Breast epithelium (tissue), 4 donors: ENCODE measurements at regions not wholly inside any gene's neighbourhood (a gene's known extent, or its start where the extent isn't known, plus 50 kb on each side); places are given as distances from the start of the nearest gene placed in this dataset.

ENCODE experiments used
- DNase-seq, 2 donors: peaks; one replicate each; pipeline ENCODE4 v3.0.0-alpha.2; 2019; ENCODE audit warnings: low spot score in 2 of 2
- H3K27ac ChIP-seq, 2 donors: fragments of 200-600 bp; sonication (generic) in 1 of 2; one replicate each; pipeline ENCODE4 v1.5.1; 2016 to 2019; ENCODE audit warnings: mild to moderate bottlenecking in 1 of 2
- H3K27me3 ChIP-seq, 2 donors: fragments of 200-600 bp; sonication (generic) in 1 of 2; one replicate each; pipeline versions ENCODE4 v1.5.1 to v1.6.0; 2017 to 2019; ENCODE audit warnings: control low read depth in 1 of 2, mild to moderate bottlenecking in 1 of 2
- H3K36me3 ChIP-seq: fragments of 200-600 bp; one replicate; pipeline ENCODE4 v1.5.1; 2019
- H3K4me1 ChIP-seq, 2 donors: fragments of 200-600 bp; sonication (generic); one replicate each; pipeline ENCODE4 v1.5.1; 2016 to 2019; ENCODE audit warnings: control low read depth in 1 of 2
- H3K4me3 ChIP-seq, 3 donors: fragments of 200-600 bp; sonication (generic); 1 replicate in 2 of 3; 2 replicates in 1 of 3; pipeline ENCODE4 v1.5.1; 2016 to 2019; ENCODE audit warnings: mild to moderate bottlenecking in 3 of 3, moderate library complexity in 2 of 3
- H3K9me3 ChIP-seq, 2 donors: fragments of 200-600 bp; sonication (generic) in 1 of 2; one replicate each; pipeline ENCODE4 v1.5.1; 2016 to 2019; ENCODE audit warnings: control low read depth in 1 of 2
- POLR2A ChIP-seq: fragments of 450-650 bp; IDR thresholded peaks from one replicate; pipeline ENCODE4 v1.6.1; 2016; ENCODE audit warnings: antibody characterized with exemption, mild to moderate bottlenecking, moderate library complexity
- POLR2AphosphoS5 ChIP-seq, 3 donors: sonication (generic); formaldehyde crosslinking; IDR thresholded peaks; one replicate each; pipeline ENCODE4 v1.6.1; 2017; ENCODE audit warnings: antibody characterized with exemption in 3 of 3
- intact Hi-C: fragments of 100-400 bp; cut with DNase I; formaldehyde crosslinking; loops from one replicate; pipeline ENCODE4 v1.15.1; 2023; ENCODE audit warnings: low total_unique reads
- TF ChIP-seq, protein P1 (sequence below), 3 donors: fragments of 450-650 bp; IDR thresholded peaks; one replicate each; pipeline ENCODE4 v1.5.1; 2016 to 2017; ENCODE audit warnings: antibody characterized with exemption in 3 of 3, mild to moderate bottlenecking in 3 of 3, moderate library complexity in 3 of 3

DNA sequence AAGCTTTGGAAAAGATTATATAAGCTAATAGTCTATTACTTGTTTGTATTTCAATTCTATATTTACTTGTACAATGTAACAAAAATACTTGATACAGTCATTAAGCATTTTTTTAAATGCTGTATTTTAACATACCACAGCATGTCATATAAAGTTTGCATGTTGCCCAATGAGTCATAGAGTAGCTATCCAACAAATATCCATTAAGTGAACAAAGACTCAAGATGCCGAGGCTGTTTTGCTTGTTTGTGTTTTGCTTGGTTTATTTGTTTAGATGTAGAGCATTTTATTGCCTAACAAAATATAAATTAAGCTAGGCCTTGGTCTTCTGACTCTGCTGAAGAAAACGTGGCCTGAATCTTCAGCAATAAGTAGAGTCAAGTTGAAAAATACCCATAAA is 1584.3 kb upstream of the NUDT12 start:
- H3K36me3 ChIP-seq = no peaks in the 10 kb centered on the region
- no peak overlapping the region for H3K27ac ChIP-seq
- H3K9me3 ChIP-seq = no peaks in the 10 kb centered on the region
- no peak overlapping the region for H3K4me3 ChIP-seq
- no peak for TF ChIP-seq POLR2A
- no peaks in the 10 kb centered on the region for H3K4me1 ChIP-seq
- no peak for DNase-seq
- intact Hi-C loops = no loop called here
- no peaks in the 10 kb centered on the region for H3K27me3 ChIP-seq

GRCh38 chr5:105145152-105145551 is 1582.6 kb upstream of the NUDT12 start:
- Histone ChIP-seq H3K27me3 (no peaks in the 10 kb centered on the region), H3K4me3 (no peak overlapping the region), H3K27ac (no peak overlapping the region), H3K9me3 (no peaks in the 10 kb centered on the region), H3K4me1 (no peaks in the 10 kb centered on the region), H3K36me3 (no peaks in the 10 kb centered on the region)
- no peak for DNase-seq
- TF ChIP-seq POLR2AphosphoS5 (IDR thresholded peaks at IDR 0.05) = no peak
- TF ChIP-seq, protein P1, sequence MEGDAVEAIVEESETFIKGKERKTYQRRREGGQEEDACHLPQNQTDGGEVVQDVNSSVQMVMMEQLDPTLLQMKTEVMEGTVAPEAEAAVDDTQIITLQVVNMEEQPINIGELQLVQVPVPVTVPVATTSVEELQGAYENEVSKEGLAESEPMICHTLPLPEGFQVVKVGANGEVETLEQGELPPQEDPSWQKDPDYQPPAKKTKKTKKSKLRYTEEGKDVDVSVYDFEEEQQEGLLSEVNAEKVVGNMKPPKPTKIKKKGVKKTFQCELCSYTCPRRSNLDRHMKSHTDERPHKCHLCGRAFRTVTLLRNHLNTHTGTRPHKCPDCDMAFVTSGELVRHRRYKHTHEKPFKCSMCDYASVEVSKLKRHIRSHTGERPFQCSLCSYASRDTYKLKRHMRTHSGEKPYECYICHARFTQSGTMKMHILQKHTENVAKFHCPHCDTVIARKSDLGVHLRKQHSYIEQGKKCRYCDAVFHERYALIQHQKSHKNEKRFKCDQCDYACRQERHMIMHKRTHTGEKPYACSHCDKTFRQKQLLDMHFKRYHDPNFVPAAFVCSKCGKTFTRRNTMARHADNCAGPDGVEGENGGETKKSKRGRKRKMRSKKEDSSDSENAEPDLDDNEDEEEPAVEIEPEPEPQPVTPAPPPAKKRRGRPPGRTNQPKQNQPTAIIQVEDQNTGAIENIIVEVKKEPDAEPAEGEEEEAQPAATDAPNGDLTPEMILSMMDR (IDR thresholded peaks at IDR 0.05) = no peak
- TF ChIP-seq POLR2A = no peak
- intact Hi-C loops = no loop called here

GRCh38 chr5:105134328-105134727 is 1571.7 kb upstream of the NUDT12 start:
- Histone ChIP-seq H3K27ac (no peak overlapping the region), H3K36me3 (no peaks in the 10 kb centered on the region), H3K4me3 (no peak overlapping the region), H3K4me1 (no peaks in the 10 kb centered on the region), H3K27me3 (no peaks in the 10 kb centered on the region), H3K9me3 (no peaks in the 10 kb centered on the region)
- DNase-seq = no peak
- intact Hi-C loops = no loop called here
- no peak for TF ChIP-seq POLR2A
- TF ChIP-seq, protein P1 (IDR thresholded peaks at IDR 0.05) = no peak
- TF ChIP-seq POLR2AphosphoS5 (IDR thresholded peaks at IDR 0.05) = no peak

GRCh38 chr5:105133087-105133486 is 1570.5 kb upstream of the NUDT12 start:
- H3K4me3 ChIP-seq = no peak overlapping the region
- DNase-seq = no peak
- intact Hi-C loops = no loop called here

GRCh38 chr5:105132581-105132980 is 1570.0 kb upstream of the NUDT12 start:
- Histone ChIP-seq H3K9me3 (no peaks in the 10 kb centered on the region), H3K36me3 (no peaks in the 10 kb centered on the region), H3K27ac (no peak overlapping the region), H3K27me3 (no peaks in the 10 kb centered on the region), H3K4me1 (no peaks in the 10 kb centered on the region), H3K4me3 (no peak overlapping the region)
- no peak for DNase-seq
- intact Hi-C loops = no loop called here
- TF ChIP-seq, protein P1 (IDR thresholded peaks at IDR 0.05) = no peak
- TF ChIP-seq POLR2AphosphoS5 (IDR thresholded peaks at IDR 0.05) = no peak
- no peak for TF ChIP-seq POLR2A

More at GRCh38 chr5:105133087-105133486, 1570.5 kb upstream of the NUDT12 start:
- no peaks in the 10 kb centered on the region for H3K36me3 ChIP-seq
- H3K9me3 ChIP-seq = no peaks in the 10 kb centered on the region
- H3K27ac ChIP-seq = no peak overlapping the region
- H3K4me1 ChIP-seq = no peaks in the 10 kb centered on the region
- TF ChIP-seq POLR2AphosphoS5 (IDR thresholded peaks at IDR 0.05) (no peak), POLR2A (no peak)
- TF ChIP-seq, protein P1 (IDR thresholded peaks at IDR 0.05) = no peak
- no peaks in the 10 kb centered on the region for H3K27me3 ChIP-seq

- no peaks in the 10 kb centered on the region for H3K4me1 ChIP-seq
- no peak overlapping the region for H3K27ac ChIP-seq
- no peaks in the 10 kb centered on the region for H3K27me3 ChIP-seq
- intact Hi-C loops = no loop called here
- no peaks in the 10 kb centered on the region for H3K9me3 ChIP-seq
- no peak for DNase-seq
- TF ChIP-seq POLR2AphosphoS5 (IDR thresholded peaks at IDR 0.05) = no peak
- no peak for TF ChIP-seq POLR2A
- TF ChIP-seq, protein P1 (IDR thresholded peaks at IDR 0.05) = no peak
- no peak overlapping the region for H3K4me3 ChIP-seq
- H3K36me3 ChIP-seq = no peaks in the 10 kb centered on the region
Measured at GRCh38 chr5:105131045-105131444, 1568.5 kb upstream of the NUDT12 start.
